NCI-H748 (cell line): ENCODE measurements at regions not wholly inside any gene's neighbourhood (a gene's known extent, or its start where the extent isn't known, plus 50 kb on each side); places are given as distances from the start of the nearest gene placed in this dataset.

Source experiments
- DNase-seq: peaks from one replicate; lab custom pipeline; 2025; ENCODE audit not compliant: unreplicated experiment; lab: John Stamatoyannopoulos, UW

GRCh38 chr3:56902468-56903160 is 100.9 kb upstream of the ARHGEF3 start:
- DNase-seq, result no peak

GRCh38 chr3:56900801-56901200 is 99.1 kb upstream of the ARHGEF3 start:
- no peak for DNase-seq

- no peak for DNase-seq
Observed at GRCh38 chr3:56899851-56900250, 98.1 kb upstream of the ARHGEF3 start.

GRCh38 chr3:56899078-56899477 is 97.3 kb upstream of the ARHGEF3 start:
- DNase-seq, result peak; percentile 13

- DNase-seq, result no peak
Observed at GRCh38 chr3:56896357-56896756, 94.6 kb upstream of the ARHGEF3 start.

- DNase-seq, result no peak
Observed at GRCh38 chr3:56894881-56895431, 93.2 kb upstream of the ARHGEF3 start.

- no peak for DNase-seq
Observed at GRCh38 chr3:56890448-56891091, 88.8 kb upstream of the ARHGEF3 start.

- DNase-seq, result no peak
Observed at GRCh38 chr3:56889131-56889530, 87.4 kb upstream of the ARHGEF3 start.

GRCh38 chr3:56887402-56888025 is 85.8 kb upstream of the ARHGEF3 start:
- peak; percentile 9 for DNase-seq

- no peak for DNase-seq
Observed at GRCh38 chr3:56886314-56886713, 84.6 kb upstream of the ARHGEF3 start.

- no peak for DNase-seq
Observed at GRCh38 chr3:56885879-56886278, 84.1 kb upstream of the ARHGEF3 start.

- DNase-seq, result no peak
Observed at GRCh38 chr3:56885453-56885852, 83.7 kb upstream of the ARHGEF3 start.

- no peak for DNase-seq
Observed at GRCh38 chr3:56884387-56884786, 82.6 kb upstream of the ARHGEF3 start.

GRCh38 chr3:56883828-56884227 is 82.1 kb upstream of the ARHGEF3 start:
- no peak for DNase-seq

GRCh38 chr3:56882896-56883295 is 81.1 kb upstream of the ARHGEF3 start:
- no peak for DNase-seq

- DNase-seq, result no peak
Observed at GRCh38 chr3:56881841-56882240, 80.1 kb upstream of the ARHGEF3 start.

- no peak for DNase-seq
Observed at GRCh38 chr3:56880720-56881575, 79.2 kb upstream of the ARHGEF3 start.

GRCh38 chr3:56879436-56880215 is 77.9 kb upstream of the ARHGEF3 start:
- DNase-seq, result no peak

- DNase-seq, result no peak
Observed at GRCh38 chr3:56878074-56878473, 76.3 kb upstream of the ARHGEF3 start.

- no peak for DNase-seq
Observed at GRCh38 chr3:56876916-56877315, 75.2 kb upstream of the ARHGEF3 start.
